ENCODE measurements at regions not wholly inside any gene's neighbourhood (a gene's known extent, or its start where the extent isn't known, plus 50 kb on each side); places are given as distances from the start of the nearest gene placed in this dataset.

DNA sequence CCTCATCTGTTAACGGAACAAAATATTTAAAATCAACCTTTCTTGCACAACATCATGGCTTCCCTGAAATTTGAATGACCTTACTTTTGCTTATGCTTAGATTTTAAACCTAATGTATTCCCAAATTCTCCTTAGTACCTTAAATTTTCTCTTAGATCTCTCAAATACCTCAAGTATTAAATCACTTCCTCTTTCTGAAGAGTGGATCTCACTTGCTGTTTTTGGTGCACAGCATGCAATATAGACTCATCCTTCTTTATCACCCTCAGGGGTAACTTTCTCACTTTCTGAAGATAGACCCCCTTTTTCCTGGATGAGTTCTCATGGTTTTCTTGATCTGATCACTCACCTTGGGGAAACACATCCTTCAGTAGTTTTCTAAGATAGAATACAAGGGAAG is 871.7 kb downstream of the DACH1 start:
- Histone ChIP-seq H3K4me2 (ENCODE audit: insufficient read depth, low read length) (no peak overlapping the region), H2AFZ (ENCODE audit: low read depth, low read length) (no peak overlapping the region), H3K79me2 (ENCODE audit: control insufficient read depth, insufficient read depth, low read length) (no peaks in the 10 kb centered on the region), H3K27me3 (ENCODE audit: control insufficient read depth in 2 of 2, insufficient read depth in 2 of 2, low read length in 2 of 2) (no peaks in the 10 kb centered on the region), H3K4me1 (ENCODE audit: control insufficient read depth, extremely low read depth, insufficient read depth, low read length) (no peaks in the 10 kb centered on the region), H3K9me1 (replicated peaks; ENCODE audit: control insufficient read depth, extremely low read depth, insufficient read depth, low read length) (no peaks in the 10 kb centered on the region), H3K9me3 (replicated peaks; ENCODE audit: control insufficient read depth, insufficient read depth, low read length) (no peaks in the 10 kb centered on the region), H4K20me1 (replicated peaks; ENCODE audit: control insufficient read depth, extremely low read depth, insufficient read depth, low read length) (no peaks in the 10 kb centered on the region), H3K4me3 (replicated peaks in 1 of 3; ENCODE audit: insufficient read depth in 1 of 3, low read depth in 1 of 3, low read length in 3 of 3) (no peak overlapping the region), H3K9ac (replicated peaks; ENCODE audit: extremely low read depth, insufficient read depth, low read length) (no peak overlapping the region), H3K27ac (ENCODE audit: insufficient read depth, low read depth, low read length) (no peak overlapping the region), H3K36me3 (ENCODE audit: control insufficient read depth in 2 of 2, extremely low read depth in 1 of 2, insufficient read depth in 2 of 2, low read length in 2 of 2) (no peaks in the 10 kb centered on the region)
- FAIRE-seq (no peak), DNase-seq (ENCODE audit: low read depth, low spot score) (no peak)
- TF ChIP-seq, protein P1, sequence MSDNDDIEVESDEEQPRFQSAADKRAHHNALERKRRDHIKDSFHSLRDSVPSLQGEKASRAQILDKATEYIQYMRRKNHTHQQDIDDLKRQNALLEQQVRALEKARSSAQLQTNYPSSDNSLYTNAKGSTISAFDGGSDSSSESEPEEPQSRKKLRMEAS (IDR thresholded peaks at IDR 0.05; ENCODE audit: insufficient read depth, insufficient read length) = no peak
- TF ChIP-seq POLR2AphosphoS5 (IDR thresholded peaks at IDR 0.05; ENCODE audit: insufficient read depth, low read depth, low read length) = no peak
- TF ChIP-seq MYC (IDR thresholded peaks at IDR 0.05; ENCODE audit: low read depth, low read length) = no peak
- TF ChIP-seq FOS (IDR thresholded peaks at IDR 0.05; ENCODE audit: borderline replicate concordance, insufficient read depth, low read length) = no peak
- TF ChIP-seq GATA2 (IDR thresholded peaks at IDR 0.05; ENCODE audit: insufficient read depth, insufficient read length, low read depth, low read length) = no peak
- TF ChIP-seq, protein P2, sequence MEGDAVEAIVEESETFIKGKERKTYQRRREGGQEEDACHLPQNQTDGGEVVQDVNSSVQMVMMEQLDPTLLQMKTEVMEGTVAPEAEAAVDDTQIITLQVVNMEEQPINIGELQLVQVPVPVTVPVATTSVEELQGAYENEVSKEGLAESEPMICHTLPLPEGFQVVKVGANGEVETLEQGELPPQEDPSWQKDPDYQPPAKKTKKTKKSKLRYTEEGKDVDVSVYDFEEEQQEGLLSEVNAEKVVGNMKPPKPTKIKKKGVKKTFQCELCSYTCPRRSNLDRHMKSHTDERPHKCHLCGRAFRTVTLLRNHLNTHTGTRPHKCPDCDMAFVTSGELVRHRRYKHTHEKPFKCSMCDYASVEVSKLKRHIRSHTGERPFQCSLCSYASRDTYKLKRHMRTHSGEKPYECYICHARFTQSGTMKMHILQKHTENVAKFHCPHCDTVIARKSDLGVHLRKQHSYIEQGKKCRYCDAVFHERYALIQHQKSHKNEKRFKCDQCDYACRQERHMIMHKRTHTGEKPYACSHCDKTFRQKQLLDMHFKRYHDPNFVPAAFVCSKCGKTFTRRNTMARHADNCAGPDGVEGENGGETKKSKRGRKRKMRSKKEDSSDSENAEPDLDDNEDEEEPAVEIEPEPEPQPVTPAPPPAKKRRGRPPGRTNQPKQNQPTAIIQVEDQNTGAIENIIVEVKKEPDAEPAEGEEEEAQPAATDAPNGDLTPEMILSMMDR (IDR thresholded peaks at IDR 0.05; ENCODE audit: extremely low read depth in 1 of 2, insufficient read depth in 1 of 2, low read depth in 1 of 2, low read length in 2 of 2) = no peak
- no peak for TF ChIP-seq POLR2A (IDR thresholded peaks at IDR 0.05; ENCODE audit: low read depth, low read length)
- TF ChIP-seq JUN (IDR thresholded peaks at IDR 0.05; ENCODE audit: borderline replicate concordance, insufficient read depth, insufficient read length, low read depth) = no peak
- no peak for TF ChIP-seq EZH2 (IDR thresholded peaks at IDR 0.05; ENCODE audit: borderline replicate concordance, low read depth, low read length, severe bottlenecking)
- no TSS peak for BruUV-seq (replicated peaks)
- POLR2A ChIA-PET = no interaction called here
- intact Hi-C loops (cut with micrococcal nuclease) = no loop called here
- dilution Hi-C loops (cut with MboI; ENCODE audit: extremely low pct_ligation_motif_present, low sequenced_read_pairs) = no loop called here
- CTCF ChIA-PET = no interaction called here
